GM12878 (cell line): ENCODE measurements at regions not wholly inside any gene's neighbourhood (a gene's known extent, or its start where the extent isn't known, plus 50 kb on each side); places are given as distances from the start of the nearest gene placed in this dataset.

Experiments used
- CHD2 ChIP-seq: IDR thresholded peaks from 2 replicates; pipeline ENCODE4 v1.6.1; 2011; ENCODE audit warnings: low read depth, low read length, improper control_type of control experiment, borderline replicate concordance
- CTCF ChIP-seq, 3 experiments: IDR thresholded peaks in 2 of 3; conservative IDR thresholded peaks in 1 of 3; 2 replicates each; pipeline ENCODE4 v1.5.1; 2011; ENCODE audit warnings: low read depth in 3 of 3, low read length in 3 of 3, mild to moderate bottlenecking in 3 of 3, control low read depth in 2 of 3, moderate library complexity in 2 of 3, inconsistent platforms in 1 of 3, mixed read lengths in 1 of 3; ENCODE audit not compliant: control insufficient read depth in 2 of 3, insufficient read depth in 1 of 3; ENCODE audit errors: extremely low read depth in 1 of 3
- EP300 ChIP-seq, 2 experiments: fragments of 150-350 bp in 1 of 2; IDR thresholded peaks; 2 replicates each; pipeline ENCODE4 v1.6.1; 2011 to 2012; ENCODE audit warnings: low read depth in 2 of 2, low read length in 2 of 2, borderline replicate concordance in 1 of 2, improper control_type of control experiment in 1 of 2, inconsistent platforms in 1 of 2; ENCODE audit not compliant: control insufficient read depth in 1 of 2
- MYC ChIP-seq: IDR thresholded peaks from 2 replicates; pipeline ENCODE4 v1.6.1; 2011; ENCODE audit warnings: mild to moderate bottlenecking, low read length, moderate library complexity, inconsistent platforms; ENCODE audit not compliant: insufficient read depth, insufficient replicate concordance, insufficient read length, severe bottlenecking
- POLR2A ChIP-seq: IDR thresholded peaks from 2 replicates; pipeline ENCODE4 v1.6.1; 2011; ENCODE audit warnings: low read depth, mild to moderate bottlenecking, low read length
- RFX5 ChIP-seq: IDR thresholded peaks from 2 replicates; pipeline ENCODE4 v1.6.1; 2011; ENCODE audit warnings: low read depth, low read length, improper control_type of control experiment
- SIN3A ChIP-seq: IDR thresholded peaks from 2 replicates; pipeline ENCODE4 v1.6.1; 2012; ENCODE audit warnings: low read depth, low read length, improper control_type of control experiment
- SREBF1 ChIP-seq: IDR thresholded peaks from 2 replicates; pipeline ENCODE4 v1.6.1; 2012; ENCODE audit warnings: mild to moderate bottlenecking, low read length

- TF ChIP-seq RFX5 (no peak), POLR2A (no peak), SREBF1 (no peak), CTCF (IDR thresholded peaks at IDR 0.05 in 2 of 3, conservative IDR thresholded peaks at IDR 0.05 in 1 of 3; ENCODE audit: control insufficient read depth in 2 of 3, extremely low read depth in 1 of 3, insufficient read depth in 1 of 3, low read depth in 3 of 3, low read length in 3 of 3) (no peak), EP300 (IDR thresholded peaks at IDR 0.05; ENCODE audit: borderline replicate concordance in 1 of 2, control insufficient read depth in 1 of 2, low read depth in 2 of 2, low read length in 2 of 2) (no peak), CHD2 (no peak), MYC (no peak), SIN3A (no peak)
These were observed 325.9 kb downstream of the ANKRD50 start for GRCh38 chr4:124386648-124387047.
